ENCODE measurements at regions not wholly inside any gene's neighbourhood (a gene's known extent, or its start where the extent isn't known, plus 50 kb on each side); places are given as distances from the start of the nearest gene placed in this dataset.

DNA sequence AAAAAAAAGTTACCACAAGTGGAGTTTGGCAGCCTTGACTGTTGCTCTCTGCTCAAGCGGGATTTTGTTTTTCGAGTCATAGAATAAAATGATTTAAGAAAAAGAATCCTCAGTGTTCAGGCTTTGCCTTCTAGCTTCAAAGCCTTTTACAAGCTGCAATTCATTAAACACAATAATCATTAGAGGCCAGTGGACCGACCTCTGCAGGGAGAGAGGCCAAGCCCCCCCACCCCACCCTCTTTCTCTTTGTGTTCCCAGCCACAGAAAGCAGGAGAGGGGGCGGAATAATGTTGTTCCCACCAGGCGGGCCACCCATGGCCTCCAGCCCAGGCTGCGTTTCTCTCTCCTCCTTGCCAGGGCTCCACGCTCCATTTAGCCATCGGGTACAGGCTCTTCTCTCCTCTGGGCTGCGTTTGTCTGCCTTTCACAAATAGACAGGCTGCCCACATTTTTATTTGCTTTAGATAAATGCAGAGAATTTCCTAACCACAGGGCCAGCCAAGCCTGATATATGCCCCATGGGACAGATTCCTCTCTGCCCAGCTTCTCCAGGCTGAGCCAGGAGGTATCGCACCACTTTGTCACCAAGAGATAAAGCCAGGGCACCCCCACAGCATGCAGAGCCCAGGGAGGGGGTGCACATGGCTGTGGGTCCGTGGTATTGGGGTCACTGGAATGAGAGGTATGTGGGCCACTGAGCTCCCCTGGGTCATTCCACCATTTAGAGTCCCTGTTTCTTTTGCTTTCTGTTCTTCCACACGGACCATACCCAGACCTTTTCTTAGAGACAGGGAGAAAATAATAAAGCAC lies 318.8 kb downstream of the PIK3R1 start:
- peak; percentile 81 for DNase-seq (ENCODE audit: low spot score)

DNA sequence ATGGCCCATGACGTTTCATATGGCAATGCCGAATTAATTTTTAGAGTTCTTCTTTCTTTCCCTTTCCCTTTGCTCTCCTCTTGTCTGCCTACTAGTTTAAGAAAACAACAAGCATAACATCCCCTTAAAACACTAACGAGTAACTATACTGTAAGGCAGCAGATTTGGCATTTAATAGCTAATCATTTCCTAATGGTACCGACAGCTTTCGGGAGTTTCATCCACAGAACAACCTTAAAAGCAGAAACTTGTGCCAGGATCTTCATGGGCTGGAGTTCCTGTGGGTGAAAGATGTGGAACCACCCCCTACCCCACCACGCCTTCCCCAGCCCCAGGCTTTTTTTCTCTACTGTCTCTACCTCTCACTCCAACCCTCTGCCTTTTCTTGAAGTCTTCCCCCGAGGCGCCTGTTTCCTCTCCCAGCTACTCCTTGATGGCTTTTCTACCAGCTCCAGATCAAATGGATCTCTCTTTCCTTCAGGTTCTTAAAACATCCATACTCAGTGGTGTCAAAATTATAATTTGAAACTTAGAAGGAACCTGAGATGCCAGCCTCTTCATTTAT lies 319.5 kb downstream of the PIK3R1 start:
- DNase-seq (ENCODE audit: low spot score): no peak

GRCh38 chr5:68538814-68539420 lies 323.4 kb downstream of the PIK3R1 start:
- no peak for DNase-seq (ENCODE audit: low spot score)

DNA sequence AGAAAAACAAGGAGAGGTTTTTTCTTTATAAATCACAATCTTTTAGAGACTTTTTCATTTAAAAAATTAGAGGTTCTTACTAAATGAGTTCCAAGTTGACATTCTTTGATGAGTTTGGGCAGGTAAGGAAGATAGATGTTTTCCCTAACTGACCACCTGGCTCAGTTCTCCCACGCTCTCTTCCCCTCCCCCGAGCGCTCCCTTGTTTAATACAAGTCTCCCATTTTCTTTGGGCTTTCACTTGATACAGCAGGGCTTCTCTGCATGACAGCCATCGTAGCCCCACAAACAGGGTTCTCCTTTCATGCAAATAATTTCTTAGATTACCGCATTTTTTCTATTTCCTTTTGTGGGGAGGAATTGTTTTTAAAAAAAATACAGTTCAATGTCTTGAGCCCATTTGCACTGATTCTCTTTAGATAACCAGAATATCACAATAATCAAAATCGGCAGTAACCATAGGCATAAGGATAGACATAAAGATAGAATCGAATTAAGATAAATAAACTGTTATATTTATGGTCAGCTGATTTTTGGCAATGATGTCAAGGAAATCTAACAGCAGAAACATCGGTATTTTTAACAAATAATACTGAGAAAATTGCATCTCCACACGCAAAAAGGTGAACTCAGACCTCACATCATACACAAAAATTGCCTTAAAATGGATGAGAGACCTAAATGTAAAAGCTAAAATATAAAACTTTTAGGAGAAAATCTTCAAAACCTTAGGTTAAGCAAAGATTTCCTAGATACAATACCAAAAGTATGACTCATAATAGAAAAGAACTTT lies 325.4 kb downstream of the PIK3R1 start:
- DNase-seq (ENCODE audit: low spot score): no peak

- no peak for DNase-seq (ENCODE audit: low spot score)
Observed at GRCh38 chr5:68542207-68542606, 326.7 kb downstream of the PIK3R1 start.

- no peak for DNase-seq (ENCODE audit: low spot score)
Observed at GRCh38 chr5:68543212-68543611, 327.7 kb downstream of the PIK3R1 start.

DNA sequence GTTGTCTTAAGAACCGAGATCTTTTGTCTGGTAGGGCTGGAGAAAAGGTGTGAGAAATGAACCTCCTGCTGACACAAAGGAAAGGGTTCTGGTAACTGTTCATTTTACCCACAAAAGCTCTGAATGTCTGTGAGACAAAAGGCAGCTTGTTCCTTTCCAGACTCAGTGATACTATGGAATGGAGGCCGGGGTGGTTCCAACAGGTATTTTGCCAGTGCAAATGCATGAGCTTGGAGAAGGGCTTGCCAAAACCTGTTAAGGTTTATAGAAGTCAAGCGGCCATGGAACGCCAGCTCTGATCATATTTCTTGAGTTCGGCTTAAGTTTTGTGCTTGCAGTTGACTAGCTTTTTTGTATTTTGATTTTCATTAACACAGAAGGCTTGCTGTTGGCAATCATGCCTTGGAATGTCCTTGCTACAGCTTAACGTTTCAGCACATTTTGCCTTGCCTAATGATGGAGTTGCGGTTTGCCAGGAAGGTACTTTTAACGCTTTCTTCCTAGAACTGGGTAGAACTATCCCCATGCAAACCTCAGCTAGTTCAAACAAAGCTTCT lies 328.6 kb downstream of the PIK3R1 start:
- DNase-seq (ENCODE audit: low spot score): no peak

GRCh38 chr5:68544648-68545552 lies 329.3 kb downstream of the PIK3R1 start:
- no peak for DNase-seq (ENCODE audit: low spot score)

- DNase-seq (ENCODE audit: low spot score): no peak
Observed at GRCh38 chr5:68545636-68546295, 330.2 kb downstream of the PIK3R1 start.

DNA sequence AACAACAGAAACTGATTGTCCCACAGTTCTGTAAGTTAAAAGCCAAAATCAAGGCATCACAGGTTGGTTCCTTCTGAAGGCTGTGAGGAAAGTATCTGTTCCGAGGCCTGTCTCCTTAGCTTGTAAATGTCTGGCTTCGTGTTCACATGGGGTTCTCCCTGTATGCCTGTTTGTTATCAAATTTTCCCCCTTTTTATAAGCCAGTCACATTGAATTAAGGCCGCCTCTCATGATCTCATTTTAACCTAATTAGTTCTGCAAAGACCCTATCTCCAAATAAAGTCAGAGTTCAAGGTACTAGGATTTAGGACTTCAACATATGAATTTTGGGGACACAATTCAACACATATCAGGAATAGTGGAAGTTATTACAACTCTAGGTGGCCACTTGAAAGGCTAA lies 331.5 kb downstream of the PIK3R1 start:
- DNase-seq (ENCODE audit: low spot score): no peak

- no peak for DNase-seq (ENCODE audit: low spot score)
Observed at GRCh38 chr5:68547622-68548021, 332.1 kb downstream of the PIK3R1 start.

DNA sequence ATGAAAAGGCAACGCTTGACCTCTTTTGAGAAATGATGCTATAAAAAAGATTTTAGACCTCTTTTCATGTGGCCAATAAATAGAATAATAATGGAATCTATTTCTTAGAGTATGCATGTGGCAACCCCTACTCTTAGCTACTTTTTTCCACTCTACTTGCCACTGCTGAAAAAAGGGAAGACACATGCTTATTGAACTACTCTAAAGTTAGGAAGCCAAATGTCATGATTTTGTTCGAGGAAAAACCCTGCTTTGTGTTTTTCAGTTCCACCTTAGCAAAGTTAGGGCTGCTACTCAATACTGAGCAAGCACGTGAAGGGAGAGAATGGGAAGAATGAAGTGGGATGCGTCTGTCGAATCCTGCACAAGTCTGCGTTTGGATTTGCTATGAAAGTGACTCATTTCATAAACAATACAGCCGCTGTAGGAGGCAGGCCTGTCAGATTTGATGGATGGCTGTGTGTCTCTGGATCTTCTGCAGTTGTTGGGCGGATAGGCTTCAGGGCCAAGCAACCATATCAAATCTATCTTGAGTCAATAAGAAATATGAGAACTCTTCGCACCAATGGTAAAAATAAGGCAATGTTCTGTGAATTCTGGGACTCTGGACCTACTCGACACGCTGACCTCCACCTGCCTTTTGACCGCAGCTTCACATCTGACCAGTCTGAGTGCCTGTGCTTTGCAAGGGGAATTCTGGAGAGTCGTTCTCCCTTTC lies 333.6 kb downstream of the PIK3R1 start:
- DNase-seq (ENCODE audit: low spot score): no peak

- DNase-seq (ENCODE audit: low spot score): no peak
Observed at GRCh38 chr5:68550015-68550414, 334.5 kb downstream of the PIK3R1 start.

DNA sequence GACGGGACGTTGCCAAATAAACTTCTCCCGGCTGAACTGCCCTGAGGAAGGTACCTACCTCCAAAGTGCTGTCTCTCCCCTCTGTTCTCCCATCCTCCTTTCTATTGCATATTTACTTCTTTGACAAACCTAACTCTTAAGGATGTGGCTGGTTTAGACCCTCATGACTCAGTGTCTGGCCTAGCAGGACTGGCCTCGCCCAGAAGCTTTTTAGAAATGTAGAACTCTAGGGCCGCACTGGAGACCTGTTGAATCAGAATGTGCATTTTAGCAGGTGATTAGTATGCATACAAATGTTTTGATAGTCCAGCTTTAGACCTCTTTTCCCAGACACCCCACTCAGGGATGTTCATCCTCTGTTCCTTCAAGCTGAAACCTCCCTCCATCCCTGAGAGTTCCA lies 335.9 kb downstream of the PIK3R1 start:
- DNase-seq (ENCODE audit: low spot score): no peak

DNA sequence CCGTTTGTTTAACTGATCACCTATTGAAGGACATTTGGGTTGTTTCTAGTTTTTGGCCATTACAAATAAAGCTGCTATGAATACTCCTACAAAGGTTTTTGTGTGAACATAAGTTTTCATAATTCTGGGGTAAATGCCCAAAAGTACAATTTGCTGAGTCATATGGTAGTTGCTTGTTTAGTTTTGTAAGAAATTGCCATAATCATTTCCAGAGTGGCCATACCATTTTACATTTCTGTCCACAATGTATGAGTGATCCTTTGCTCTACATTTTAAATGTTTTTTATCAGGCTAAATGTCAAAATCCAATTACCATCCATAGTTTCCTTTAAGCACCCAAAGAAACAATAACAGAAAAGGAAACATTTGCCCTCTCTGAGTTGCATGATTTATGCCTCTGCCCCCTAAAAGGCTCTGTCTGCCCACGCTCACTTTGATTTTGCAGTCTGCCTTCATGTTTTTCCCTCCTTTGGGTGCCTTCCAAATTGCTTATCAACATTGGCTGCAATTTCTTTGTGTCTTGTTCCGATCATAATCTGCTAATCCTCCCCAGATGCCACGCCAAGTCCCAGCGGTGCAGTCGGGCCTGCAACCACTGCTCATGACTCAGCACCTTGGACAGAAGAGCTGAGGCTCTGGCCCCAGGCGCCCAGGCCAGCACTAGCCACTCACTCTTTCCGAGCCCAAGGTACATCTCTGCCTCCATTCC lies 339.2 kb downstream of the PIK3R1 start:
- DNase-seq (ENCODE audit: low spot score): peak; percentile 87

- no peak for DNase-seq (ENCODE audit: low spot score)
Observed at GRCh38 chr5:68555907-68556681, 340.5 kb downstream of the PIK3R1 start.

DNA sequence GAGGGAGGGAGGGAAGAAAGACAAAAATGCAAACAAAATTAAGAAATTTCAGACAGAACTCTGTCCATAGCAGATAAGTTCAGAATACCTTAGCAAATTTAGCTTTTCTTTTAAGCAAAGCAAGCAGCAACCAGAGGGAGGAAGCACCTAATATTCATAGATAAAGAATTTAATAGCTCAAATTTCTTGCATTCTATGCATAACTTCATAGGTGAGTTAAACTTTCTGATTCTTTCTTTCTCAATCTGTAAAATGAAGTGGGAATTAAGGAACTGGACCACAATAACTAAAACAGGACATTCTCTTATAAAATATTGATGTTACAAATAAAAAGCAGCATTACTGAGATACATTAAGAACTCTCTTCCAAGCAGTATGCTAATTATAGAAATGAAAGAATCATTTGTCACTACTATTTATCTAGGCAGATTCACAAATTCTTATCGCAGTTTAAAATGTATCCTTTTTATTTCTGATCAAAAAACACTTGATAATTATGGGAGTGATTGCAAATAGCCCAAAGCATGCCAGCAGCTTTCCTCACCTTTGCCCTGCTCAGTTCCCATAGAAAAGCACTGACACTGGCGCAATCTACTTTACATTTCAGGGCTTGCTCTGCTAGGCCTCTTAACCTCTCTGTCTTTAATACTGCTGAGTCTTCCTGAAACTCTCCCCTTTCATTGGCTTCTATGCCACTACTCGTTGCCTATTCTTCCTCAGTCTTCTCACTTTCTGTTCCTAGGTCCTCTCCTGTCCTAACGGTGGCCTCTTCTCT lies 341.8 kb downstream of the PIK3R1 start:
- no peak for DNase-seq (ENCODE audit: low spot score)

DNA sequence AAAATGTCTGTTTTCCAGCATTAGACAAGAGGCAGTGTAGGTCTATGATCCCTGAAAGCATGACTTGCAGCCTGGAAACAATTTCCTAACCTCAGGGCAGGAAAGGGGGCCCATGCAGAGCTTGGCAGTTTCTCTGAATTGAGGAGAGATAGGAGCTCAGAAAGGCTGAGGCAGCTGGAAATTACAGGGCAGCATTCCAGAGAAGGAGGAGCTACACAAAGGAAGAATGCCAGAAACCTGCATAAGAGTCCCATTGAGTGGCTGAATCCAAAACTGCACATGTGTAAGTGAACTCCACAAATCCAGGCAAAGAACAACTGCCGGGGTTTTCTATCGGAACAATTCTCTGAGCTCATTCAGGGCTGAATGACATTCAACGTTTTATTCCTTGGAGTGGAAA lies 346.8 kb downstream of the PIK3R1 start:
- peak; percentile 72 for DNase-seq (ENCODE audit: low spot score)

All from H4 (cell line).